Liver (tissue), 8 donors: ENCODE measurements at regions not wholly inside any gene's neighbourhood (a gene's known extent, or its start where the extent isn't known, plus 50 kb on each side); places are given as distances from the start of the nearest gene placed in this dataset.

ENCODE experiments used
- DNase-seq: peaks from one replicate; pipeline ENCODE4 v3.0.0-alpha.2; 2017; ENCODE audit warnings: low spot score
- H3K27ac ChIP-seq, 2 donors: one replicate each; pipeline ENCODE4 v1.7.0; 2013; ENCODE audit warnings: inconsistent platforms in 2 of 2, low read length in 2 of 2, control low read depth in 1 of 2, low read depth in 1 of 2, mild to moderate bottlenecking in 1 of 2
- H3K27me3 ChIP-seq, 4 donors: one replicate each; pipeline versions ENCODE4 v1.6.1 to v1.7.0; 2013; ENCODE audit warnings: low read length in 3 of 4, inconsistent platforms in 1 of 4, mild to moderate bottlenecking in 1 of 4, moderate library complexity in 1 of 4; ENCODE audit not compliant: control insufficient read depth in 4 of 4, insufficient read depth in 4 of 4
- H3K36me3 ChIP-seq, 4 donors: one replicate each; pipeline versions ENCODE4 v1.6.1 to v1.7.0; 2013; ENCODE audit warnings: low read length in 3 of 4, mild to moderate bottlenecking in 3 of 4, low read depth in 1 of 4, moderate library complexity in 1 of 4; ENCODE audit not compliant: control insufficient read depth in 4 of 4, insufficient read depth in 3 of 4
- H3K4me1 ChIP-seq, 4 donors: one replicate each; pipeline versions ENCODE4 v1.6.1 to v1.7.0; 2013; ENCODE audit warnings: low read length in 3 of 4, mild to moderate bottlenecking in 3 of 4, moderate library complexity in 1 of 4; ENCODE audit not compliant: control insufficient read depth in 4 of 4, insufficient read depth in 4 of 4
- H3K4me3 ChIP-seq, 3 donors: one replicate each; pipeline versions ENCODE4 v1.6.1 to v1.7.0; 2013; ENCODE audit warnings: low read length in 3 of 3, control low read depth in 1 of 3, low read depth in 1 of 3, mild to moderate bottlenecking in 1 of 3
- H3K9ac ChIP-seq, 2 donors: one replicate each; pipeline ENCODE4 v1.7.0; 2013; ENCODE audit warnings: low read length in 2 of 2, mild to moderate bottlenecking in 2 of 2, moderate library complexity in 2 of 2, control low read depth in 1 of 2, low read depth in 1 of 2
- H3K9me3 ChIP-seq, 4 donors: one replicate each; pipeline versions ENCODE4 v1.6.1 to v1.7.0; 2013; ENCODE audit warnings: low read length in 3 of 4; ENCODE audit not compliant: control insufficient read depth in 4 of 4
- ATF3 ChIP-seq: IDR thresholded peaks from 2 replicates; pipeline ENCODE4 v1.6.1; 2016; ENCODE audit warnings: antibody characterized with exemption
- CTCF ChIP-seq: fragments of 150-350 bp; IDR thresholded peaks from 2 replicates; pipeline ENCODE4 v1.5.1; 2017; ENCODE audit warnings: improper control_type of control experiment, low read depth, low read length; ENCODE audit not compliant: missing input control
- EGR1 ChIP-seq, 2 donors: IDR thresholded peaks; 2 replicates each; pipeline ENCODE4 v1.6.1; 2016 to 2018; ENCODE audit warnings: antibody characterized with exemption in 2 of 2, low read depth in 2 of 2
- FOXA1 ChIP-seq: IDR thresholded peaks from 2 replicates; pipeline ENCODE4 v1.6.1; 2016; ENCODE audit warnings: antibody characterized with exemption
- FOXA2 ChIP-seq: IDR thresholded peaks from 2 replicates; pipeline ENCODE4 v1.6.1; 2016; ENCODE audit warnings: antibody characterized with exemption
- GABPA ChIP-seq, 2 donors: IDR thresholded peaks in 1 of 2; conservative IDR thresholded peaks in 1 of 2; 2 replicates each; pipeline ENCODE4 v1.6.1; 2016; ENCODE audit warnings: antibody characterized with exemption in 2 of 2, mild to moderate bottlenecking in 1 of 2, moderate library complexity in 1 of 2
- HNF4A ChIP-seq, 2 donors: conservative IDR thresholded peaks; 2 replicates each; pipeline ENCODE4 v1.6.1; 2016; ENCODE audit warnings: antibody characterized with exemption in 2 of 2, mild to moderate bottlenecking in 2 of 2
- HNF4G ChIP-seq: IDR thresholded peaks from 2 replicates; pipeline ENCODE4 v1.6.1; 2016; ENCODE audit warnings: antibody characterized with exemption
- MAX ChIP-seq: IDR thresholded peaks from 2 replicates; pipeline ENCODE4 v1.6.1; 2016; ENCODE audit warnings: antibody characterized with exemption
- NR2F2 ChIP-seq: IDR thresholded peaks from 2 replicates; pipeline ENCODE4 v1.6.1; 2016; ENCODE audit warnings: antibody characterized with exemption
- RAD21 ChIP-seq, 2 donors: IDR thresholded peaks; 2 replicates each; pipeline ENCODE4 v1.6.1; 2016; ENCODE audit warnings: antibody characterized with exemption in 2 of 2, mild to moderate bottlenecking in 2 of 2
- REST ChIP-seq: IDR thresholded peaks from 2 replicates; pipeline ENCODE4 v1.6.1; 2016; ENCODE audit warnings: antibody characterized with exemption, mild to moderate bottlenecking
- RXRA ChIP-seq, 2 donors: IDR thresholded peaks; 2 replicates each; pipeline ENCODE4 v1.6.1; 2017 to 2018; ENCODE audit warnings: antibody characterized with exemption in 2 of 2, mild to moderate bottlenecking in 1 of 2
- SP1 ChIP-seq: IDR thresholded peaks from 2 replicates; pipeline ENCODE4 v1.6.1; 2018; ENCODE audit warnings: antibody characterized with exemption, mild to moderate bottlenecking
- TAF1 ChIP-seq: conservative IDR thresholded peaks from 2 replicates; pipeline ENCODE4 v1.6.1; 2016; ENCODE audit warnings: antibody characterized with exemption, mild to moderate bottlenecking
- YY1 ChIP-seq: IDR thresholded peaks from 2 replicates; pipeline ENCODE4 v1.6.1; 2016; ENCODE audit warnings: antibody characterized with exemption, mild to moderate bottlenecking
- ZBTB33 ChIP-seq: IDR thresholded peaks from 2 replicates; pipeline ENCODE4 v1.6.1; 2016; ENCODE audit warnings: antibody characterized with exemption
- WGBS: extraction: QIAGEN DNeasy Blood & Tissue Kit; methylation state at CpG from one replicate; pipeline ENCODE4 v1.1.7; 2013; 5-methylcytosine and 5-hydroxymethylcytosine counted together
- donor health status: healthy.
- donor health status: healthy.
- donor health status: healthy.
- donor health status: healthy.
- donor health status: healthy.

GRCh38 chr5:174982485-174982884, 258.1 kb downstream of the MSX2 start:
- WGBS: 76% methylated on average over 2 of the region's 2 CpGs
- no peak overlapping the region for H3K9ac ChIP-seq
- no peak for DNase-seq

GRCh38 chr5:174981416-174981815, 257.0 kb downstream of the MSX2 start:
- no peaks in the 10 kb centered on the region for H3K36me3 ChIP-seq
- no peak overlapping the region for H3K9ac ChIP-seq
- DNase-seq: no peak
- WGBS: 34% methylated on average over 6 of the region's 6 CpGs
- H3K4me3 ChIP-seq: no peak overlapping the region
- H3K27ac ChIP-seq: no peak overlapping the region
- peaks cover 0 to 6% (median 0%) of the 10 kb centered on the region in 4 donors for H3K4me1 ChIP-seq
- H3K9me3 ChIP-seq: no peaks in the 10 kb centered on the region
- TF ChIP-seq HNF4G (no peak), GABPA (IDR thresholded peaks at IDR 0.05 in 1 of 2, conservative IDR thresholded peaks at IDR 0.05 in 1 of 2) (no peak), NR2F2 (no peak), SP1 (no peak), ATF3 (no peak)
- no peaks in the 10 kb centered on the region for H3K27me3 ChIP-seq

More at GRCh38 chr5:174982485-174982884, 258.1 kb downstream of the MSX2 start:
- no peak overlapping the region for H3K4me3 ChIP-seq
- TF ChIP-seq RAD21 (IDR thresholded peaks at IDR 0.05) (no peak), EGR1 (IDR thresholded peaks at IDR 0.05; ENCODE audit: low read depth in 2 of 2) (no peak), HNF4G (no peak), NR2F2 (no peak), TAF1 (no peak), YY1 (no peak)
- H3K27ac ChIP-seq: no peak overlapping the region
- no peaks in the 10 kb centered on the region for H3K27me3 ChIP-seq
- H3K4me1 ChIP-seq: peaks cover 0 to 6% (median 0%) of the 10 kb centered on the region in 4 donors
- no peaks in the 10 kb centered on the region for H3K36me3 ChIP-seq
- no peaks in the 10 kb centered on the region for H3K9me3 ChIP-seq

GRCh38 chr5:174980952-174981351, 256.6 kb downstream of the MSX2 start:
- no peak for DNase-seq
- WGBS: 58% methylated on average over 2 of the region's 2 CpGs
- H3K27ac ChIP-seq: no peak overlapping the region
- peaks cover 0 to 6% (median 0%) of the 10 kb centered on the region in 4 donors for H3K4me1 ChIP-seq
- no peaks in the 10 kb centered on the region for H3K27me3 ChIP-seq
- no peak overlapping the region for H3K4me3 ChIP-seq
- H3K9ac ChIP-seq: no peak overlapping the region
- TF ChIP-seq MAX (no peak), RXRA (IDR thresholded peaks at IDR 0.05) (no peak), ZBTB33 (no peak), CTCF (no peak), FOXA1 (no peak), SP1 (no peak), TAF1 (no peak), ATF3 (no peak), GABPA (IDR thresholded peaks at IDR 0.05 in 1 of 2, conservative IDR thresholded peaks at IDR 0.05 in 1 of 2) (no peak), HNF4G (no peak), REST (no peak), FOXA2 (no peak), RAD21 (IDR thresholded peaks at IDR 0.05) (no peak), YY1 (no peak), NR2F2 (no peak), HNF4A (conservative IDR thresholded peaks at IDR 0.05) (no peak)
- H3K36me3 ChIP-seq: no peaks in the 10 kb centered on the region
- H3K9me3 ChIP-seq: no peaks in the 10 kb centered on the region
